ENCODE measurements at regions not wholly inside any gene's neighbourhood (a gene's known extent, or its start where the extent isn't known, plus 50 kb on each side); places are given as distances from the start of the nearest gene placed in this dataset.
A peak's percentile ranks its signal among the peaks of the same experiment; 100 is the strongest.

DNA sequence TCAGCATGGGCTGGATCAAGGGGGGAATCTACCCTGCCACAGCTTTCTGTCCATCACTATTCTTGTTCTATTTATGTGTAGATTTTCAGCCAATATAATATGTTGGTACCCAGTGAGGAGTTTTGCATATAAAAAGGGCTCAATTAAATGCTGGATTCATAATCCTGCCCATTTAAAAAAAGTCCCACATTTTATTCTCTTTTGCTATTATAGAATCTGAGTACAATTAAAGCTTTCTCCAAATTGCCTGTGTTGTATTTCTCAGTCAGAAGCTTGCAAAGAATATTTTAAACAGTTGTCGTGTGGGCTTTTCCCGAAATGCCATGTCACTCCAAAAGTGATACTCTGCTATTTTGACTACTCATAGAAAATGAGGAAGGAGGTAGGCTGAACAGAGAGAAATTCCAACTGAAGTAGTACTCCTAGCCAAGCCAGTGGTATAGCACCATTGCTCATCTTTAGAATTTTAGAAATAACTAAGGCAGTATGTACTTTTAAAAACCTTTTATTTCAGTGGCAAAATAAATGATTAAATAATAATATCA, 108.3 kb upstream of the HDAC9 start:
- H3F3A ChIP-seq (ENCODE audit: insufficient read depth): no peaks in the 10 kb centered on the region
- peaks cover 14% of the 10 kb centered on the region; the same call in 1 of the 2 replicates for H3K4me1 ChIP-seq (ENCODE audit: insufficient read depth)
- no peaks in the 10 kb centered on the region for H3K36me3 ChIP-seq (ENCODE audit: low read depth)
- DNase-seq: no peak
- TF ChIP-seq EZH2phosphoT487 (IDR thresholded peaks at IDR 0.05; ENCODE audit: insufficient read depth, low read depth): no peak
- TF ChIP-seq EZH2 (IDR thresholded peaks at IDR 0.05; ENCODE audit: insufficient read depth, poor library complexity, severe bottlenecking): no peak
- no peaks in the 10 kb centered on the region for H3K9me3 ChIP-seq (ENCODE audit: low read depth)
- no peak overlapping the region for H3K4me2 ChIP-seq (ENCODE audit: unreplicated experiment)
- WGBS, 2 experiments (ENCODE audit: low coverage in 1 of 2, low lambda C conversion rate in 2 of 2, missing lambda C conversion rate in 2 of 2): 84 to 93% methylated on average over 2 of the region's 2 CpGs
- no peak overlapping the region for H2AFZ ChIP-seq
- H3K4me3 ChIP-seq: no peak overlapping the region
- no peak overlapping the region for H3K27ac ChIP-seq
- in situ Hi-C loops (cut with MboI): no loop called here
- H3K9me2 ChIP-seq (ENCODE audit: insufficient read depth): no peaks in the 10 kb centered on the region
- no peak overlapping the region for H3K9ac ChIP-seq
- H3K79me2 ChIP-seq (ENCODE audit: insufficient read depth): no peaks in the 10 kb centered on the region
- no peaks in the 10 kb centered on the region for H4K20me1 ChIP-seq (ENCODE audit: insufficient read depth)
- no peaks in the 10 kb centered on the region for H3K27me3 ChIP-seq (replicated peaks; ENCODE audit: insufficient read depth)

DNA sequence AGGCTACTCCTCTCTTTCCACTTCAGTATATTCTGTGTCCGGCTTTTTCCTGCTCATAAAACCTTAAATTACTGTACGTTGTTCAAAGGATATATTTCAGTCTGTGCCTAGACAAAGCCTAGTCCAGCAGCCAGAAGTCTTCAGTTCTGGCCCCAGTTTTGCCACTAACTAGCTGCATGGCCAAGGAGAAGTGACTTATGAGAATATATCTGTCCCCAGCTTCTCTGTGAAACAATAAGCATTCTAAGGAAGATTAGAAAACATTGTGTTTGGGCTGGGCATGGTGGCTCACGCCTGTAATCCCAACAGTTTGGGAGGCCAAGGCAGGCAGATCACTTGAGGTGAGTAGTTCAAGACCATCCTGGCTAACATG, 105.0 kb upstream of the HDAC9 start:
- Histone ChIP-seq H3K27ac (no peak overlapping the region), H3K4me2 (ENCODE audit: unreplicated experiment) (peak overlapping the region; percentile 1), H3K9ac (no peak overlapping the region), H3K9me3 (ENCODE audit: low read depth) (no peaks in the 10 kb centered on the region), H3K4me3 (no peak overlapping the region), H3F3A (ENCODE audit: insufficient read depth) (no peaks in the 10 kb centered on the region), H3K27me3 (replicated peaks; ENCODE audit: insufficient read depth) (no peaks in the 10 kb centered on the region), H3K79me2 (ENCODE audit: insufficient read depth) (no peaks in the 10 kb centered on the region), H3K4me1 (ENCODE audit: insufficient read depth) (peaks cover 14% of the 10 kb centered on the region; the same call in 1 of the 2 replicates), H4K20me1 (ENCODE audit: insufficient read depth) (no peaks in the 10 kb centered on the region), H3K9me2 (ENCODE audit: insufficient read depth) (no peaks in the 10 kb centered on the region), H3K36me3 (ENCODE audit: low read depth) (no peaks in the 10 kb centered on the region), H2AFZ (no peak overlapping the region)
- in situ Hi-C loops (cut with MboI): no loop called here
- no peak for DNase-seq
- 93 to 97% methylated on average over 3 of the region's 3 CpGs for whole genome bisulfite sequencing, 2 experiments (ENCODE audit: low coverage in 1 of 2, low lambda C conversion rate in 2 of 2, missing lambda C conversion rate in 2 of 2)
- TF ChIP-seq EZH2 (IDR thresholded peaks at IDR 0.05; ENCODE audit: insufficient read depth, poor library complexity, severe bottlenecking): no peak
- no peak for TF ChIP-seq EZH2phosphoT487 (IDR thresholded peaks at IDR 0.05; ENCODE audit: insufficient read depth, low read depth)

DNA sequence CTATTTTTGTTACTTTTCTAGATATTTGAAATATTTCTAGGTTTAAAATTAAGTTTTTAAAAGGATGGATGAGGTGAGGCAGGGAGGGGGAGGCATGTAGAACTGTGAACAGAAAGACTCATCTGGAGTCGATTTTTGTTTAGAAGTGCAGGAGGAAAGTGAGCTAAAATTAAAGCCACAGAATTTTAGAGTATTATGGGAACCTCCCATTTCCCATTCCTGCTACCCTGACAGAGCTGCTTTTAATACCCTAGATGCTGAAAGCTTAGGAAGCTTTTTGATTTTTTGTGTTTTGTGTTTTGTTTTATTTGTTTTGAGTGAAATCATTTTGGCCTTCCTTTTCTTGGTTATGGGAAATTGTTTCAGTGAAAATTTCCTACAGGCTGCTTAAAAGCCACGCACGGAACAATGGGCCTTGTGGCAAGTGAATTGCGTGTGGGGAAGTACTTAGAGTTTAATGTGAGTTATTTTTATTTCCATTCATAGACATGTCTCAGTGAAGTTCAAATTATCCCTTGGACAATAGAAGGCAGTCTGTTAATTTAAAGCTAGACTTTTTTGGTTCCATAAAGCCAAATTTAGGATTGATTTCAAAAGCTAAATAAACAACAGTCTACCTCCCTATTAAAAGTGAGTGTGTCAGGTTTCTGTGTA, 102.0 kb upstream of the HDAC9 start:
- H3K4me2 ChIP-seq (ENCODE audit: unreplicated experiment): no peak overlapping the region
- no peaks in the 10 kb centered on the region for H3K79me2 ChIP-seq (ENCODE audit: insufficient read depth)
- H3K27me3 ChIP-seq (replicated peaks; ENCODE audit: insufficient read depth): no peaks in the 10 kb centered on the region
- H3K9me2 ChIP-seq (ENCODE audit: insufficient read depth): no peaks in the 10 kb centered on the region
- in situ Hi-C loops (cut with MboI): no loop called here
- no peak for DNase-seq
- H2AFZ ChIP-seq: no peak overlapping the region
- no peaks in the 10 kb centered on the region for H3F3A ChIP-seq (ENCODE audit: insufficient read depth)
- H3K9ac ChIP-seq: no peak overlapping the region
- no peak for TF ChIP-seq EZH2phosphoT487 (IDR thresholded peaks at IDR 0.05; ENCODE audit: insufficient read depth, low read depth)
- H3K4me3 ChIP-seq: no peak overlapping the region
- H4K20me1 ChIP-seq (ENCODE audit: insufficient read depth): no peaks in the 10 kb centered on the region
- H3K27ac ChIP-seq: no peak overlapping the region
- 74% methylated on average over 4 of the region's 4 CpGs for WGBS, 2 experiments (ENCODE audit: low coverage in 1 of 2, low lambda C conversion rate in 2 of 2, missing lambda C conversion rate in 2 of 2)
- H3K9me3 ChIP-seq (ENCODE audit: low read depth): no peaks in the 10 kb centered on the region
- peaks cover 14% of the 10 kb centered on the region; the same call in 1 of the 2 replicates for H3K4me1 ChIP-seq (ENCODE audit: insufficient read depth)
- H3K36me3 ChIP-seq (ENCODE audit: low read depth): no peaks in the 10 kb centered on the region

DNA sequence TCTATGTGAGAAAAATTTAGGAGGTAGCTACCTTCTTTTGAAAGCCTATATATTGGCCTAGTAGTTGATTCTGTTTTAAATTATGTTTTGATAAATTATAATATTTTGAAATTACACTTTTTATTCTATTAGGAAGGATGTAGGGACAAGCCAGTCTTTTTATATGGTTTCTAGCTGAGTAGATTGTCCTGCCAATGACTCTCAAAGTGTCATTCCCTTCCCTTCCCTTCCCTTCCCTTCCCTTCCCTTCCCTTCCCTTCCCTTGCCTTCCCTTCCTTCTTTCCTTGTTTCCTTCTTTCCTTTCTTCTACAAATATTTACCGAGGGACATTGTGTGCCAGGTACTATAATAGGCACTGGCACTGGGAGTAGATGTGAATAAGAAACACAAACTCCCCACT, 99.7 kb upstream of the HDAC9 start:
- Histone ChIP-seq H3K4me1 (ENCODE audit: insufficient read depth) (peaks cover 9% of the 10 kb centered on the region; the same call in 1 of the 2 replicates), H3K27ac (no peak overlapping the region), H3K4me3 (no peak overlapping the region), H3K9me2 (ENCODE audit: insufficient read depth) (no peaks in the 10 kb centered on the region), H3F3A (ENCODE audit: insufficient read depth) (no peaks in the 10 kb centered on the region), H3K9me3 (ENCODE audit: low read depth) (no peaks in the 10 kb centered on the region), H2AFZ (no peak overlapping the region), H3K79me2 (ENCODE audit: insufficient read depth) (no peaks in the 10 kb centered on the region), H3K9ac (no peak overlapping the region), H4K20me1 (ENCODE audit: insufficient read depth) (no peaks in the 10 kb centered on the region), H3K4me2 (ENCODE audit: unreplicated experiment) (no peak overlapping the region), H3K36me3 (ENCODE audit: low read depth) (no peaks in the 10 kb centered on the region), H3K27me3 (replicated peaks; ENCODE audit: insufficient read depth) (no peaks in the 10 kb centered on the region)
- DNase-seq: no peak
- WGBS, 2 experiments (ENCODE audit: low coverage in 1 of 2, low lambda C conversion rate in 2 of 2, missing lambda C conversion rate in 2 of 2): 56 to 64% methylated on average over 1 of the region's 1 CpG
- in situ Hi-C loops (cut with MboI): no loop called here
- no peak for TF ChIP-seq EZH2phosphoT487 (IDR thresholded peaks at IDR 0.05; ENCODE audit: insufficient read depth, low read depth)
- no peak for TF ChIP-seq EZH2 (IDR thresholded peaks at IDR 0.05; ENCODE audit: insufficient read depth, poor library complexity, severe bottlenecking)
